ENCODE measurements at regions not wholly inside any gene's neighbourhood (a gene's known extent, or its start where the extent isn't known, plus 50 kb on each side); places are given as distances from the start of the nearest gene placed in this dataset.
"Not testable (repeated sequence)": the region's sequence is repeated elsewhere in the genome, so short reads cannot be mapped to it uniquely, and the experiment has no call there.

GRCh38 chr13:26492301-26492700 lies 65.2 kb upstream of the WASF3 start:
- not testable (repeated sequence) for H3K27me3 ChIP-seq (replicated peaks); H3K4me1 ChIP-seq (replicated peaks); H3K27ac ChIP-seq; H3K4me3 ChIP-seq; H3K36me3 ChIP-seq; DNase-seq (ENCODE audit: low read depth in 1 of 2, low spot score in 2 of 2); H3K9me3 ChIP-seq (replicated peaks)

- H3K9me3 ChIP-seq (replicated peaks) = no peaks in the 10 kb centered on the region
These were observed 62.8 kb upstream of the WASF3 start for GRCh38 chr13:26494571-26495195.

GRCh38 chr13:26495750-26496149 lies 61.7 kb upstream of the WASF3 start:
- Histone ChIP-seq H3K9me3 (replicated peaks) (no peaks in the 10 kb centered on the region), H3K4me3 (no peak overlapping the region), H3K36me3 (no peaks in the 10 kb centered on the region), H3K4me1 (replicated peaks) (no peaks in the 10 kb centered on the region), H3K27ac (no peak overlapping the region), H3K27me3 (replicated peaks) (no peaks in the 10 kb centered on the region)
- DNase-seq (ENCODE audit: low read depth in 1 of 2, low spot score in 2 of 2) = no peak

More at GRCh38 chr13:26494571-26495195, 62.8 kb upstream of the WASF3 start:
- H3K36me3 ChIP-seq = no peaks in the 10 kb centered on the region
- H3K27ac ChIP-seq = no peak overlapping the region
- DNase-seq (ENCODE audit: low read depth in 1 of 2, low spot score in 2 of 2) = no peak
- H3K27me3 ChIP-seq (replicated peaks) = no peaks in the 10 kb centered on the region
- no peak overlapping the region for H3K4me3 ChIP-seq
- no peaks in the 10 kb centered on the region for H3K4me1 ChIP-seq (replicated peaks)

GRCh38 chr13:26497968-26498511 lies 59.4 kb upstream of the WASF3 start:
- DNase-seq (ENCODE audit: low read depth in 1 of 2, low spot score in 2 of 2) = no peak
- Histone ChIP-seq H3K27ac (no peak overlapping the region), H3K36me3 (no peaks in the 10 kb centered on the region), H3K27me3 (replicated peaks) (no peaks in the 10 kb centered on the region), H3K9me3 (replicated peaks) (no peaks in the 10 kb centered on the region), H3K4me3 (no peak overlapping the region), H3K4me1 (replicated peaks) (no peaks in the 10 kb centered on the region)

DNA sequence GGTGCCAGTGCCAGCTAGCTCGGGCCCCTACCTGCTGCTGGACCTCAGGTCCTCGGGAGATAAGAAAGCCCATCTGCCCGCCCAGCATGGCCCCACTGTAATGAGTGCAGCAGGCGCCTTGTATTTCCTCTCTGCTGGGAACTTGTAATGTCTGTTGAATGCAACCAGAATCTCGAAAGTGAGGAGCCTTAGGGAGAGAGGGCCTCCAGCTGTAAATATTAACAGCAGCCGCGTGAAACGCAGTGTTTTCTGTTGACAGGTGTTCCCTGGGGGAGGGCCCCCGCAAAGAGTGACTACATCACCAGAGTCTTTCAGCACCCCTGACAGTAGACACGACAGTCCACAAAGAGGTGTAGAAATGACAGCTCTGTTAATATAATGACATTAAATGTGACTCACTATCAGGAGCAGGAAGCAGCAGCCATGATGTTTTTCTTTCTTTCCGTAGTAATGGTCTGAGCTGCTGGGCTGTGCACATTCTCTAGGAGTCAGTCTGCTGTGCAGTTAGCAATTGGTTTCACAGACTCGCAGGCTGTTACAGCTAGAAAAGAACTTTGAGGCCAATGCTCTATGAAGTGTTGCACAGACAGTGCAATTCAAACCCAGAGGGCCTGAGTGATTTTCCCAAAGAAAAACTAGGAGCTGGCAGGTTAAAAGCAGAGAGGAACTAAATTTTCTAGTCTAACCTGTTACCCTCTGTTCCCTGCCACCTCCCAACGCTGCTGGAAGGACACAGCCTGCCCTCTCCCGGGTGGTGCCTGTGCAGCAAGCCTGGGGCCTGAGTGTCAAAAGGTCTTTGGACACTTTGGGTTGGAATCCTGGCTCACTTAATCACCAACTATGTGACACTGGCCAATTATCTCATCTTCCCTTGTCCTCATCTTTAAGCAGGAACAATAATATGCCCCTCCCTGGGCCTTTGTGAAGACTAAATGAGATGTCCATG lies 58.6 kb upstream of the WASF3 start:
- Histone ChIP-seq H3K36me3 (no peaks in the 10 kb centered on the region), H3K27ac (no peak overlapping the region), H3K4me3 (no peak overlapping the region), H3K4me1 (replicated peaks) (no peaks in the 10 kb centered on the region), H3K9me3 (replicated peaks) (no peaks in the 10 kb centered on the region), H3K27me3 (replicated peaks) (no peaks in the 10 kb centered on the region)
- no peak for DNase-seq (ENCODE audit: low read depth in 1 of 2, low spot score in 2 of 2)

- DNase-seq (ENCODE audit: low read depth in 1 of 2, low spot score in 2 of 2) = no peak
- no peaks in the 10 kb centered on the region for H3K4me1 ChIP-seq (replicated peaks)
- no peak overlapping the region for H3K27ac ChIP-seq
- no peaks in the 10 kb centered on the region for H3K36me3 ChIP-seq
- H3K27me3 ChIP-seq (replicated peaks) = no peaks in the 10 kb centered on the region
- no peak overlapping the region for H3K4me3 ChIP-seq
- H3K9me3 ChIP-seq (replicated peaks) = no peaks in the 10 kb centered on the region
These were observed 56.7 kb upstream of the WASF3 start for GRCh38 chr13:26500618-26501320.

- Histone ChIP-seq H3K36me3 (no peaks in the 10 kb centered on the region), H3K27ac (no peak overlapping the region), H3K4me1 (replicated peaks) (no peaks in the 10 kb centered on the region), H3K4me3 (no peak overlapping the region), H3K9me3 (replicated peaks) (no peaks in the 10 kb centered on the region), H3K27me3 (replicated peaks) (no peaks in the 10 kb centered on the region)
- no peak for DNase-seq (ENCODE audit: low read depth in 1 of 2, low spot score in 2 of 2)
These were observed 55.8 kb upstream of the WASF3 start for GRCh38 chr13:26501641-26502040.

DNA sequence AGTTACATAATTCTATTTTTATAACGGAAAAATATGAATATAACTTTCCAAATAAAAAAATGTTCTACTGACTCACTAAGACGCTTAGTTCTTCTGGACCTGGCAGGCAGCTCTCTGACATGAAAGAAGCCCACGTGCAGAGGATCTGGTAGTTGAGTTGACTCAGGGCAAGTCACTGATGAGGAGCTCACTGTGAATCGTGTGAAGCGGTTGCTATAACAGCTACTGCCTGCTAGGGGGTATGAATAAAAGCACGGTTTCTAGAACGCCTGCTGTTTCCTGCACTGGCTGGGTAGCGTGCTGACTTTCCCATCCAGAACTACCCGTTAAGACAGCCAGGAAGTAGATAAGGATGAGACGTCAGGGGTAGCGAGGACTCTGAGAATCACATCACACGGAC lies 54.7 kb upstream of the WASF3 start:
- Histone ChIP-seq H3K9me3 (replicated peaks) (no peaks in the 10 kb centered on the region), H3K4me3 (no peak overlapping the region), H3K4me1 (replicated peaks) (no peaks in the 10 kb centered on the region), H3K27me3 (replicated peaks) (no peaks in the 10 kb centered on the region), H3K27ac (no peak overlapping the region), H3K36me3 (no peaks in the 10 kb centered on the region)
- DNase-seq (ENCODE audit: low read depth in 1 of 2, low spot score in 2 of 2) = no peak

DNA sequence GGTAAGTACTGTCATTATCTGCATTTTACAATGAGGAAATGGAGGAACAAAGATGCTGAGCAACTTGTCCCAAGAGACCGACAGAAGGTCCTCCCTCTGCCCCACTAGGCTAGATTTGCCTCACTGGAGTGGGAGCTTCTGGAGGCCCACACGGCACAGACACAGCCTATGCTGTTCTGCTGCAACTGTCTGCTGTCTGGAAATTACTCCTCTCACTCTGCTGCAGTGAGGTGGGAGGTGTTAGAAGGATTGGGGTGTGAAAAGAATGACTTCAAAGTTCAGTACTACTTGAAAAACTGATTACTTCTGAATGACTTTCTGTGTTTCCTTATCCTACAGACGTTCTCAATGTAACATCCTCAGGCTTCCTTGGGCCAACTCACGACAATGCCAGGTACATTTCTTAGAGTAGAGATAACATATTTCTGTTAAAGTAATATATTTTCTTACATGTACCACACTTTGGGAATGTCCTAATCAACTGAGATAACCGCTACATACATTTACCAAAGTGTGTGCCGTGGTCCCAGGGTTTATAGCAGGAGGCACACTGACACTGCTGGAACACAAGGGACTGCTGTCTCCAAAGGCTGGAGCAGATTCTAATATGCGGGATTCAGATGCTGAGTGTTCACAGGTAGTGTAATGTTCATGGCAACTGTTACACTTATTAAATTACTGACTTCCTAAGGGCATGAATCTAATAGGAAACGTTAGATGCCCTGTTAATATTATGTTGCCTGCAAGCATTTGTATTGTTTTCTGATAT lies 53.5 kb upstream of the WASF3 start:
- no peaks in the 10 kb centered on the region for H3K9me3 ChIP-seq (replicated peaks)

More for the DNA sequence above, 53.5 kb upstream of the WASF3 start:
- no peak overlapping the region for H3K27ac ChIP-seq
- H3K4me3 ChIP-seq = no peak overlapping the region
- no peaks in the 10 kb centered on the region for H3K27me3 ChIP-seq (replicated peaks)
- DNase-seq (ENCODE audit: low read depth in 1 of 2, low spot score in 2 of 2) = no peak
- H3K4me1 ChIP-seq (replicated peaks) = no peaks in the 10 kb centered on the region
- H3K36me3 ChIP-seq = no peaks in the 10 kb centered on the region

Measured in SJSA1 (cell line).